GM23338 (cell line): ENCODE measurements at regions not wholly inside any gene's neighbourhood (a gene's known extent, or its start where the extent isn't known, plus 50 kb on each side); places are given as distances from the start of the nearest gene placed in this dataset.

ENCODE experiments used
- ATAC-seq: fragments of 200-7000 bp; cut with Tn5 transposase; 3 replicates; pipeline ENCODE4 v1.9.1; 2020
- DNase-seq: peaks from one replicate; pipeline ENCODE4 v3.0.0-alpha.2; 2015; ENCODE audit warnings: low spot score
- H2AFZ ChIP-seq: fragments of 200-600 bp; sonication (generic); 2 replicates; pipeline ENCODE4 v1.8.0; 2016; ENCODE audit warnings: antibody characterized with exemption, mild to moderate bottlenecking, moderate library complexity
- H3F3A ChIP-seq: fragments of 200-600 bp; sonication (generic); replicated peaks from 2 replicates; pipeline ENCODE4 v1.8.0; 2017; ENCODE audit warnings: antibody characterized with exemption, mixed run types, low read depth
- H3K27ac ChIP-seq: fragments of 200-600 bp; sonication (generic); 2 replicates; pipeline ENCODE4 v1.6.1; 2016; ENCODE audit warnings: low read depth
- H3K27me3 ChIP-seq: fragments of 200-600 bp; sonication (generic); 2 replicates; pipeline ENCODE4 v1.8.0; 2016; ENCODE audit warnings: mild to moderate bottlenecking, mixed run types, moderate library complexity; ENCODE audit not compliant: insufficient read depth
- H3K36me3 ChIP-seq: fragments of 200-600 bp; sonication (generic); 2 replicates; pipeline ENCODE4 v1.8.0; 2016; ENCODE audit warnings: mild to moderate bottlenecking; ENCODE audit not compliant: insufficient read depth
- H3K4me1 ChIP-seq: fragments of 200-600 bp; sonication (generic); 2 replicates; pipeline ENCODE4 v1.8.0; 2016; ENCODE audit warnings: mild to moderate bottlenecking, moderate library complexity; ENCODE audit not compliant: insufficient read depth
- H3K4me2 ChIP-seq: fragments of 200-600 bp; sonication (generic); 2 replicates; pipeline ENCODE4 v1.7.1; 2017; ENCODE audit warnings: mixed run types
- H3K4me3 ChIP-seq: fragments of 200-600 bp; sonication (generic); 2 replicates; pipeline ENCODE4 v1.6.1; 2016; ENCODE audit warnings: mixed run types
- H3K79me2 ChIP-seq: fragments of 200-600 bp; sonication (generic); replicated peaks from 2 replicates; pipeline ENCODE4 v1.8.0; 2017; ENCODE audit warnings: mild to moderate bottlenecking; ENCODE audit not compliant: insufficient read depth
- H3K9me2 ChIP-seq: fragments of 200-600 bp; sonication (generic); 2 replicates; pipeline ENCODE4 v1.8.0; 2017; ENCODE audit not compliant: insufficient read depth
- H4K20me1 ChIP-seq: fragments of 200-600 bp; sonication (generic); replicated peaks from 2 replicates; pipeline ENCODE4 v1.8.0; 2017; ENCODE audit warnings: mild to moderate bottlenecking; ENCODE audit not compliant: insufficient read depth
- H3K27ac Mint-ChIP-seq: 2 replicates; pipeline ENCODE4 v1.8.0; 2020; ENCODE audit warnings: inconsistent platforms, mild to moderate bottlenecking, moderate library complexity, mixed read lengths
- H3K27me3 Mint-ChIP-seq: 3 replicates; pipeline ENCODE4 v1.8.0; 2022; ENCODE audit warnings: low read depth, mild to moderate bottlenecking, moderate library complexity, mixed read lengths, inconsistent platforms; ENCODE audit not compliant: insufficient read depth, poor library complexity
- H3K36me3 Mint-ChIP-seq: 3 replicates; pipeline ENCODE4 v1.8.0; 2021; ENCODE audit warnings: low read depth, mild to moderate bottlenecking, inconsistent platforms, moderate library complexity, mixed read lengths
- H3K4me1 Mint-ChIP-seq: 3 replicates; pipeline ENCODE4 v1.8.0; 2020; ENCODE audit warnings: mild to moderate bottlenecking, inconsistent platforms, mixed read lengths
- H3K4me3 Mint-ChIP-seq: 3 replicates; pipeline ENCODE4 v1.8.0; 2021; ENCODE audit warnings: moderate library complexity, mild to moderate bottlenecking, inconsistent platforms, mixed read lengths
- H3K9me3 Mint-ChIP-seq: 3 replicates; pipeline ENCODE4 v1.8.0; 2020; ENCODE audit warnings: moderate library complexity, mild to moderate bottlenecking, inconsistent platforms, mixed read lengths
- CREB1 ChIP-seq: fragments of 250-450 bp; sonication (Bioruptor Pico); IDR thresholded peaks from 2 replicates; pipeline ENCODE4 v1.5.0; 2020; ENCODE audit warnings: low read depth, mild to moderate bottlenecking, moderate library complexity
- EZH2 ChIP-seq: fragments of 200-600 bp; sonication (generic); IDR thresholded peaks from one replicate; pipeline ENCODE4 v1.8.0; 2017; ENCODE audit warnings: antibody characterized with exemption, mild to moderate bottlenecking, low read depth; ENCODE audit not compliant: unreplicated experiment
- EZH2phosphoT487 ChIP-seq: fragments of 200-600 bp; sonication (generic); IDR thresholded peaks from one replicate; pipeline ENCODE4 v1.8.1; 2018; ENCODE audit warnings: antibody characterized with exemption; ENCODE audit not compliant: unreplicated experiment
- JUNB ChIP-seq: IDR thresholded peaks from one replicate; pipeline ENCODE4 v1.6.1; 2016; ENCODE audit warnings: antibody characterized with exemption; ENCODE audit not compliant: unreplicated experiment
- NANOG ChIP-seq: IDR thresholded peaks from 2 replicates; pipeline ENCODE4 v1.6.1; 2016; ENCODE audit warnings: antibody characterized with exemption, borderline replicate concordance
- POLR2AphosphoS5 ChIP-seq: IDR thresholded peaks from 2 replicates; pipeline ENCODE4 v1.6.1; 2016; ENCODE audit warnings: antibody characterized with exemption, low read depth
- STAT1 ChIP-seq: IDR thresholded peaks from one replicate; pipeline ENCODE4 v1.6.1; 2016; ENCODE audit warnings: antibody characterized with exemption; ENCODE audit not compliant: unreplicated experiment
- TF ChIP-seq, protein P1 (sequence below): fragments of 250-450 bp; sonication (Bioruptor Pico); IDR thresholded peaks from 2 replicates; pipeline ENCODE4 v1.5.0; 2020; ENCODE audit warnings: mild to moderate bottlenecking, moderate library complexity
- TF ChIP-seq, protein P2 (sequence below), 2 experiments: fragments of 200-600 bp in 1 of 2; sonication (generic) in 1 of 2; conservative IDR thresholded peaks; 2 replicates each; pipeline versions ENCODE4 v1.5.1 to v1.6.1; 2016 to 2017; ENCODE audit warnings: antibody characterized with exemption in 2 of 2, low read depth in 2 of 2, mild to moderate bottlenecking in 2 of 2, moderate library complexity in 1 of 2

DNA sequence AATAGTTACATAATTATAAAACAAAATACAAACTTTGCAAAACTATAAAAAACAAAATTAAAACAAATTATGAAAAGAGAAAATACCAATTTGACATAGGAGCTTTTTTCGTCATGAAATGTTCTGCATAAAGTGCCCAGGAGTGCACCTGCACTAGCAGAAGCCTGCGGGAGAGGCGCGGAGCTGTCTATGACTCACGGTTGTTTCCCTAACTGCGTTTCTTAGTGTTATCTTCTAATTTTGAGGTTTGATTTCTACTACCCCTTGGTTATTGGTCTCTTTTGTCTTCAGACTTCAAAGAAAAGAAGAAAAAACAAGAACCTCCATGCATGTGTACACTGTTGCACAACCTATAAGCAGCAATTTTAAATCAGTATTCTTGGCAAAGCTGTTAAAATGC is 740.9 kb upstream of the LRRC4C start (continued):
- TF ChIP-seq, protein P1, sequence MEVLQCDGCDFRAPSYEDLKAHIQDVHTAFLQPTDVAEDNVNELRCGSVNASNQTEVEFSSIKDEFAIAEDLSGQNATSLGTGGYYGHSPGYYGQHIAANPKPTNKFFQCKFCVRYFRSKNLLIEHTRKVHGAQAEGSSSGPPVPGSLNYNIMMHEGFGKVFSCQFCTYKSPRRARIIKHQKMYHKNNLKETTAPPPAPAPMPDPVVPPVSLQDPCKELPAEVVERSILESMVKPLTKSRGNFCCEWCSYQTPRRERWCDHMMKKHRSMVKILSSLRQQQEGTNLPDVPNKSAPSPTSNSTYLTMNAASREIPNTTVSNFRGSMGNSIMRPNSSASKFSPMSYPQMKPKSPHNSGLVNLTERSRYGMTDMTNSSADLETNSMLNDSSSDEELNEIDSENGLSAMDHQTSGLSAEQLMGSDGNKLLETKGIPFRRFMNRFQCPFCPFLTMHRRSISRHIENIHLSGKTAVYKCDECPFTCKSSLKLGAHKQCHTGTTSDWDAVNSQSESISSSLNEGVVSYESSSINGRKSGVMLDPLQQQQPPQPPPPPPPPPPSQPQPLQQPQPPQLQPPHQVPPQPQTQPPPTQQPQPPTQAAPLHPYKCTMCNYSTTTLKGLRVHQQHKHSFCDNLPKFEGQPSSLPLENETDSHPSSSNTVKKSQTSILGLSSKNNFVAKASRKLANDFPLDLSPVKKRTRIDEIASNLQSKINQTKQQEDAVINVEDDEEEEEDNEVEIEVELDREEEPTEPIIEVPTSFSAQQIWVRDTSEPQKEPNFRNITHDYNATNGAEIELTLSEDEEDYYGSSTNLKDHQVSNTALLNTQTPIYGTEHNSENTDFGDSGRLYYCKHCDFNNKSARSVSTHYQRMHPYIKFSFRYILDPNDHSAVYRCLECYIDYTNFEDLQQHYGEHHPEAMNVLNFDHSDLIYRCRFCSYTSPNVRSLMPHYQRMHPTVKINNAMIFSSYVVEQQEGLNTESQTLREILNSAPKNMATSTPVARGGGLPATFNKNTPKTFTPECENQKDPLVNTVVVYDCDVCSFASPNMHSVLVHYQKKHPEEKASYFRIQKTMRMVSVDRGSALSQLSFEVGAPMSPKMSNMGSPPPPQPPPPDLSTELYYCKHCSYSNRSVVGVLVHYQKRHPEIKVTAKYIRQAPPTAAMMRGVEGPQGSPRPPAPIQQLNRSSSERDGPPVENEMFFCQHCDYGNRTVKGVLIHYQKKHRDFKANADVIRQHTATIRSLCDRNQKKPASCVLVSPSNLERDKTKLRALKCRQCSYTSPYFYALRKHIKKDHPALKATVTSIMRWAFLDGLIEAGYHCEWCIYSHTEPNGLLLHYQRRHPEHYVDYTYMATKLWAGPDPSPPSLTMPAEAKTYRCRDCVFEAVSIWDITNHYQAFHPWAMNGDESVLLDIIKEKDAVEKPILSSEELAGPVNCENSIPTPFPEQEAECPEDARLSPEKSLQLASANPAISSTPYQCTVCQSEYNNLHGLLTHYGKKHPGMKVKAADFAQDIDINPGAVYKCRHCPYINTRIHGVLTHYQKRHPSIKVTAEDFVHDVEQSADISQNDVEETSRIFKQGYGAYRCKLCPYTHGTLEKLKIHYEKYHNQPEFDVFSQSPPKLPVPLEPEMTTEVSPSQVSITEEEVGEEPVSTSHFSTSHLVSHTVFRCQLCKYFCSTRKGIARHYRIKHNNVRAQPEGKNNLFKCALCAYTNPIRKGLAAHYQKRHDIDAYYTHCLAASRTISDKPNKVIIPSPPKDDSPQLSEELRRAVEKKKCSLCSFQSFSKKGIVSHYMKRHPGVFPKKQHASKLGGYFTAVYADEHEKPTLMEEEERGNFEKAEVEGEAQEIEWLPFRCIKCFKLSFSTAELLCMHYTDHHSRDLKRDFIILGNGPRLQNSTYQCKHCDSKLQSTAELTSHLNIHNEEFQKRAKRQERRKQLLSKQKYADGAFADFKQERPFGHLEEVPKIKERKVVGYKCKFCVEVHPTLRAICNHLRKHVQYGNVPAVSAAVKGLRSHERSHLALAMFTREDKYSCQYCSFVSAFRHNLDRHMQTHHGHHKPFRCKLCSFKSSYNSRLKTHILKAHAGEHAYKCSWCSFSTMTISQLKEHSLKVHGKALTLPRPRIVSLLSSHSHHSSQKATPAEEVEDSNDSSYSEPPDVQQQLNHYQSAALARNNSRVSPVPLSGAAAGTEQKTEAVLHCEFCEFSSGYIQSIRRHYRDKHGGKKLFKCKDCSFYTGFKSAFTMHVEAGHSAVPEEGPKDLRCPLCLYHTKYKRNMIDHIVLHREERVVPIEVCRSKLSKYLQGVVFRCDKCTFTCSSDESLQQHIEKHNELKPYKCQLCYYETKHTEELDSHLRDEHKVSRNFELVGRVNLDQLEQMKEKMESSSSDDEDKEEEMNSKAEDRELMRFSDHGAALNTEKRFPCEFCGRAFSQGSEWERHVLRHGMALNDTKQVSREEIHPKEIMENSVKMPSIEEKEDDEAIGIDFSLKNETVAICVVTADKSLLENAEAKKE (CRISPR knock-in tag): no peak
- no peak for TF ChIP-seq CREB1 (CRISPR knock-in tag)
- no peak for TF ChIP-seq JUNB
- no peak for TF ChIP-seq POLR2AphosphoS5
- TF ChIP-seq, protein P2, sequence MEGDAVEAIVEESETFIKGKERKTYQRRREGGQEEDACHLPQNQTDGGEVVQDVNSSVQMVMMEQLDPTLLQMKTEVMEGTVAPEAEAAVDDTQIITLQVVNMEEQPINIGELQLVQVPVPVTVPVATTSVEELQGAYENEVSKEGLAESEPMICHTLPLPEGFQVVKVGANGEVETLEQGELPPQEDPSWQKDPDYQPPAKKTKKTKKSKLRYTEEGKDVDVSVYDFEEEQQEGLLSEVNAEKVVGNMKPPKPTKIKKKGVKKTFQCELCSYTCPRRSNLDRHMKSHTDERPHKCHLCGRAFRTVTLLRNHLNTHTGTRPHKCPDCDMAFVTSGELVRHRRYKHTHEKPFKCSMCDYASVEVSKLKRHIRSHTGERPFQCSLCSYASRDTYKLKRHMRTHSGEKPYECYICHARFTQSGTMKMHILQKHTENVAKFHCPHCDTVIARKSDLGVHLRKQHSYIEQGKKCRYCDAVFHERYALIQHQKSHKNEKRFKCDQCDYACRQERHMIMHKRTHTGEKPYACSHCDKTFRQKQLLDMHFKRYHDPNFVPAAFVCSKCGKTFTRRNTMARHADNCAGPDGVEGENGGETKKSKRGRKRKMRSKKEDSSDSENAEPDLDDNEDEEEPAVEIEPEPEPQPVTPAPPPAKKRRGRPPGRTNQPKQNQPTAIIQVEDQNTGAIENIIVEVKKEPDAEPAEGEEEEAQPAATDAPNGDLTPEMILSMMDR (conservative IDR thresholded peaks at IDR 0.05; ENCODE audit: low read depth in 2 of 2): no peak
- no peak for TF ChIP-seq EZH2

DNA sequence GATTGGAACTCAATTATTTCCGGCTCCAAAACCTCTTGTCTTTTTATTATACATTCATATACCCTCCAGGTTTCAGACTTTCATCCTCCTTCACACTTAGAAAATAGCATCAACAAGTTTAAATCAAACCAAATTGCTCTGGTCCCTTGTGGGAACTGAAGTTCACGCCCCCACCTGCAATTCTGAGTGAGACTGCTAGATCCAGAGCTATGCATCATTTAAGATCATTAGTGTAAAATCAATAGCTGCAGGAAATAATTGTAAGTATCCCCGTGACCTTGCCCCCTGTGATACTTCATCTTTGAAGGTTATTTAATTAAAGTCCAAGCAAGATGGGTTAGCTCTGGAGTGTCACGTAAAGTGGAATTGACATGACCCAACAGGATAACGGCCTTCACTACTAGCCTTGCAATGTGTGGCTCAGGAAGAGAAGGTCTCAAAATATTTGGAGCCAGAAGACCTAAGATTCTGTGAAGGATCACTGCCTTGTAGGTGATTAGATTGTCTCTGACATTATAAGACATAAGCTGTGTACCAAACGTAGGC is 742.2 kb upstream of the LRRC4C start:
- Histone ChIP-seq H3K4me1 (no peaks in the 10 kb centered on the region), H3F3A (no peaks in the 10 kb centered on the region), H3K27ac (no peak overlapping the region), H3K4me3 (no peak overlapping the region), H3K4me2 (no peak overlapping the region), H2AFZ (no peak overlapping the region), H3K36me3 (no peaks in the 10 kb centered on the region), H3K27me3 (no peaks in the 10 kb centered on the region), H4K20me1 (no peaks in the 10 kb centered on the region), H3K79me2 (no peaks in the 10 kb centered on the region), H3K9me2 (0 out of 2 replicates have a peak, but pooled peaks cover 2% of the 10 kb centered on the region)
- Mint-ChIP-seq H3K9me3 (peaks cover 85% of the 10 kb centered on the region), H3K27ac (no peak overlapping the region), H3K27me3 (no peaks in the 10 kb centered on the region), H3K4me3 (no peak overlapping the region), H3K4me1 (no peaks in the 10 kb centered on the region), H3K36me3 (peaks cover 15% of the 10 kb centered on the region)
- DNase-seq (no peak), ATAC-seq (no peak)
- TF ChIP-seq EZH2phosphoT487 (no peak), NANOG (no peak), JUNB (no peak), POLR2AphosphoS5 (no peak), EZH2 (no peak), CREB1 (CRISPR knock-in tag) (no peak), STAT1 (no peak)
